Activated CD4-positive, alpha-beta T cell treated with anti-CD3 and anti-CD28 coated beads, Interleukin-2, amount 10 ng/mL, durations not matched to agents 24 days and 14 days (primary cell): ENCODE measurements at regions not wholly inside any gene's neighbourhood (a gene's known extent, or its start where the extent isn't known, plus 50 kb on each side); places are given as distances from the start of the nearest gene placed in this dataset.

ENCODE experiments used
- DNase-seq: peaks from one replicate; pipeline ENCODE4 v3.0.0; 2022
- H3K27ac Mint-ChIP-seq: one replicate; pipeline ENCODE4 v1.8.0; 2022; ENCODE audit warnings: mild to moderate bottlenecking, mixed read lengths
- H3K27me3 Mint-ChIP-seq: one replicate; pipeline ENCODE4 v1.8.0; 2022; ENCODE audit warnings: mixed read lengths
- H3K36me3 Mint-ChIP-seq: one replicate; pipeline ENCODE4 v1.8.0; 2022; ENCODE audit warnings: low read depth, mild to moderate bottlenecking, mixed read lengths
- H3K4me1 Mint-ChIP-seq: one replicate; pipeline ENCODE4 v1.8.0; 2021; ENCODE audit warnings: mixed read lengths
- H3K4me3 Mint-ChIP-seq: one replicate; pipeline ENCODE4 v1.8.0; 2022; ENCODE audit warnings: mild to moderate bottlenecking, moderate library complexity, mixed read lengths
- H3K9me3 Mint-ChIP-seq: one replicate; pipeline ENCODE4 v1.8.0; 2021; ENCODE audit warnings: mixed read lengths
- intact Hi-C: fragments of 100-400 bp; cut with micrococcal nuclease; formaldehyde crosslinking; loops from one replicate; pipeline ENCODE4 v1.15.1; 2023

GRCh38 chr2:12096051-12096787 is 349.8 kb downstream of the LPIN1 start:
- H3K4me3 Mint-ChIP-seq, result no peak overlapping the region
- H3K27ac Mint-ChIP-seq, result no peak overlapping the region
- peaks cover 9% of the 10 kb centered on the region for H3K27me3 Mint-ChIP-seq
- no peaks in the 10 kb centered on the region for H3K36me3 Mint-ChIP-seq
- intact Hi-C loops, result no loop called here
- peaks cover 9% of the 10 kb centered on the region for H3K9me3 Mint-ChIP-seq
- DNase-seq, result no peak
- no peaks in the 10 kb centered on the region for H3K4me1 Mint-ChIP-seq

- Mint-ChIP-seq H3K36me3 (no peaks in the 10 kb centered on the region), H3K9me3 (peaks cover 14% of the 10 kb centered on the region), H3K4me1 (peaks cover under 1% of the 10 kb centered on the region), H3K27ac (no peak overlapping the region), H3K27me3 (peaks cover 9% of the 10 kb centered on the region), H3K4me3 (no peak overlapping the region)
- intact Hi-C loops, result no loop called here
- no peak for DNase-seq
Observed at GRCh38 chr2:12096788-12097449, 350.5 kb downstream of the LPIN1 start.

- peaks cover 7% of the 10 kb centered on the region for H3K27me3 Mint-ChIP-seq
- intact Hi-C loops, result no loop called here
- no peak overlapping the region for H3K27ac Mint-ChIP-seq
- peaks cover 1% of the 10 kb centered on the region for H3K4me1 Mint-ChIP-seq
- H3K4me3 Mint-ChIP-seq, result no peak overlapping the region
- peaks cover 11% of the 10 kb centered on the region for H3K9me3 Mint-ChIP-seq
- DNase-seq, result no peak
- H3K36me3 Mint-ChIP-seq, result no peaks in the 10 kb centered on the region
Observed at GRCh38 chr2:12097859-12098258, 351.4 kb downstream of the LPIN1 start.

GRCh38 chr2:12099374-12099773 is 352.9 kb downstream of the LPIN1 start:
- Mint-ChIP-seq H3K4me3 (no peak overlapping the region), H3K27me3 (peaks cover 4% of the 10 kb centered on the region), H3K27ac (no peak overlapping the region), H3K9me3 (peaks cover 11% of the 10 kb centered on the region), H3K4me1 (peaks cover 1% of the 10 kb centered on the region), H3K36me3 (no peaks in the 10 kb centered on the region)
- DNase-seq, result no peak
- intact Hi-C loops, result no loop called here

GRCh38 chr2:12102679-12103078 is 356.2 kb downstream of the LPIN1 start:
- H3K27me3 Mint-ChIP-seq, result peaks cover 2% of the 10 kb centered on the region

GRCh38 chr2:12105180-12105579 is 358.7 kb downstream of the LPIN1 start:
- no peaks in the 10 kb centered on the region for H3K36me3 Mint-ChIP-seq
- H3K9me3 Mint-ChIP-seq, result peaks cover 15% of the 10 kb centered on the region
- no peak for DNase-seq
- peaks cover 20% of the 10 kb centered on the region for H3K4me1 Mint-ChIP-seq
- no peak overlapping the region for H3K27ac Mint-ChIP-seq
- peaks cover 2% of the 10 kb centered on the region for H3K27me3 Mint-ChIP-seq
- intact Hi-C loops, result no loop called here
- H3K4me3 Mint-ChIP-seq, result no peak overlapping the region

More at GRCh38 chr2:12102679-12103078, 356.2 kb downstream of the LPIN1 start:
- peaks cover 15% of the 10 kb centered on the region for H3K9me3 Mint-ChIP-seq
- H3K4me3 Mint-ChIP-seq, result no peak overlapping the region
- no peak for DNase-seq
- H3K4me1 Mint-ChIP-seq, result peaks cover 14% of the 10 kb centered on the region
- intact Hi-C loops, result no loop called here
- H3K36me3 Mint-ChIP-seq, result no peaks in the 10 kb centered on the region
- no peak overlapping the region for H3K27ac Mint-ChIP-seq

- DNase-seq, result peak; percentile 66
- peaks cover 2% of the 10 kb centered on the region for H3K27me3 Mint-ChIP-seq
- no peak overlapping the region for H3K4me3 Mint-ChIP-seq
- no peak overlapping the region for H3K27ac Mint-ChIP-seq
- peaks cover 29% of the 10 kb centered on the region for H3K4me1 Mint-ChIP-seq
- no peaks in the 10 kb centered on the region for H3K36me3 Mint-ChIP-seq
- peaks cover 11% of the 10 kb centered on the region for H3K9me3 Mint-ChIP-seq
- intact Hi-C loops, result no loop called here
Observed at GRCh38 chr2:12106440-12107080, 360.1 kb downstream of the LPIN1 start.

- Mint-ChIP-seq H3K4me1 (peaks cover 27% of the 10 kb centered on the region), H3K4me3 (no peak overlapping the region), H3K27me3 (peaks cover 2% of the 10 kb centered on the region), H3K9me3 (peaks cover 7% of the 10 kb centered on the region), H3K36me3 (no peaks in the 10 kb centered on the region), H3K27ac (no peak overlapping the region)
- intact Hi-C loops, result no loop called here
- DNase-seq, result no peak
Observed at GRCh38 chr2:12107321-12107720, 360.9 kb downstream of the LPIN1 start.

GRCh38 chr2:12107939-12108338 is 361.5 kb downstream of the LPIN1 start:
- intact Hi-C loops, result no loop called here
- DNase-seq, result no peak
- H3K4me1 Mint-ChIP-seq, result peaks cover 27% of the 10 kb centered on the region
- H3K27ac Mint-ChIP-seq, result no peak overlapping the region
- H3K36me3 Mint-ChIP-seq, result no peaks in the 10 kb centered on the region
- peaks cover 2% of the 10 kb centered on the region for H3K27me3 Mint-ChIP-seq
- no peak overlapping the region for H3K4me3 Mint-ChIP-seq
- H3K9me3 Mint-ChIP-seq, result peaks cover 7% of the 10 kb centered on the region

- H3K36me3 Mint-ChIP-seq, result no peaks in the 10 kb centered on the region
- no peak for DNase-seq
- H3K9me3 Mint-ChIP-seq, result peaks cover 4% of the 10 kb centered on the region
- H3K4me1 Mint-ChIP-seq, result peaks cover 27% of the 10 kb centered on the region
- no peak overlapping the region for H3K4me3 Mint-ChIP-seq
- peaks cover 3% of the 10 kb centered on the region for H3K27me3 Mint-ChIP-seq
- H3K27ac Mint-ChIP-seq, result no peak overlapping the region
- intact Hi-C loops, result no loop called here
Observed at GRCh38 chr2:12109363-12110017, 363.1 kb downstream of the LPIN1 start.

GRCh38 chr2:12110074-12110473 is 363.6 kb downstream of the LPIN1 start:
- Mint-ChIP-seq H3K27me3 (peaks cover 2% of the 10 kb centered on the region), H3K27ac (no peak overlapping the region), H3K4me3 (peak overlapping the region; percentile 13), H3K36me3 (no peaks in the 10 kb centered on the region), H3K4me1 (peaks cover 27% of the 10 kb centered on the region), H3K9me3 (no peaks in the 10 kb centered on the region)
- intact Hi-C loops, result no loop called here
- peak; percentile 70 for DNase-seq

GRCh38 chr2:12110481-12110880 is 364.0 kb downstream of the LPIN1 start:
- peak overlapping the region; percentile 13 for H3K4me3 Mint-ChIP-seq
- intact Hi-C loops, result no loop called here
- no peaks in the 10 kb centered on the region for H3K9me3 Mint-ChIP-seq
- no peaks in the 10 kb centered on the region for H3K36me3 Mint-ChIP-seq
- no peak for DNase-seq
- H3K27ac Mint-ChIP-seq, result no peak overlapping the region
- H3K4me1 Mint-ChIP-seq, result peaks cover 27% of the 10 kb centered on the region
- peaks cover 2% of the 10 kb centered on the region for H3K27me3 Mint-ChIP-seq

- H3K4me1 Mint-ChIP-seq, result peaks cover 15% of the 10 kb centered on the region
- no peak overlapping the region for H3K27ac Mint-ChIP-seq
- intact Hi-C loops, result no loop called here
- no peaks in the 10 kb centered on the region for H3K9me3 Mint-ChIP-seq
- H3K27me3 Mint-ChIP-seq, result peaks cover 4% of the 10 kb centered on the region
- no peaks in the 10 kb centered on the region for H3K36me3 Mint-ChIP-seq
- no peak overlapping the region for H3K4me3 Mint-ChIP-seq
- DNase-seq, result no peak
Observed at GRCh38 chr2:12113412-12113811, 367.0 kb downstream of the LPIN1 start.

GRCh38 chr2:12114816-12115215 is 368.4 kb downstream of the LPIN1 start:
- intact Hi-C loops, result no loop called here
- Mint-ChIP-seq H3K9me3 (no peaks in the 10 kb centered on the region), H3K36me3 (no peaks in the 10 kb centered on the region), H3K27me3 (peaks cover 4% of the 10 kb centered on the region), H3K27ac (no peak overlapping the region), H3K4me1 (peaks cover 12% of the 10 kb centered on the region), H3K4me3 (no peak overlapping the region)
- DNase-seq, result no peak
